Colonic mucosa (tissue), 4 donors: ENCODE measurements at regions not wholly inside any gene's neighbourhood (a gene's known extent, or its start where the extent isn't known, plus 50 kb on each side); places are given as distances from the start of the nearest gene placed in this dataset.

ENCODE experiments used
- DNase-seq: peaks from one replicate; pipeline ENCODE4 v3.0.0-alpha.2; 2020
- H3K27ac ChIP-seq: fragments of 200-600 bp; one replicate; pipeline ENCODE4 v1.8.0; 2021
- H3K27me3 ChIP-seq: fragments of 200-600 bp; one replicate; pipeline ENCODE4 v1.8.0; 2021
- H3K36me3 ChIP-seq: fragments of 200-600 bp; one replicate; pipeline ENCODE4 v1.8.0; 2021
- H3K4me1 ChIP-seq: fragments of 200-600 bp; one replicate; pipeline ENCODE4 v1.8.0; 2021; ENCODE audit warnings: mild to moderate bottlenecking
- H3K4me3 ChIP-seq: fragments of 200-600 bp; one replicate; pipeline ENCODE4 v1.8.0; 2021
- H3K9ac ChIP-seq, 2 donors: one replicate each; pipeline ENCODE4 v1.7.0; 2013; ENCODE audit warnings: control low read depth in 2 of 2, low read depth in 2 of 2, low read length in 2 of 2
- H3K9me3 ChIP-seq: fragments of 200-600 bp; one replicate; pipeline ENCODE4 v1.8.0; 2021
- CTCF ChIP-seq: fragments of 200-600 bp; IDR thresholded peaks from one replicate; pipeline ENCODE4 v1.8.0; 2022; ENCODE audit warnings: antibody characterized with exemption, mild to moderate bottlenecking
- intact Hi-C: fragments of 100-400 bp; cut with DNase I; formaldehyde crosslinking; loops from one replicate; pipeline ENCODE4 v1.14.1; 2022
- donor health status: healthy.
- donor health status: DM: no; HTN: no; CAD: no.
- donor health status: DM: no; HTN: no; CAD: no.

GRCh38 chr9:115379719-115380118, 261.8 kb upstream of the TNC start:
- intact Hi-C loops: no loop called here
- Histone ChIP-seq H3K27me3 (no peaks in the 10 kb centered on the region), H3K36me3 (no peaks in the 10 kb centered on the region), H3K9ac (no peak overlapping the region), H3K27ac (no peak overlapping the region), H3K9me3 (no peaks in the 10 kb centered on the region), H3K4me1 (no peaks in the 10 kb centered on the region), H3K4me3 (no peak overlapping the region)
- no peak for TF ChIP-seq CTCF
- DNase-seq: no peak

- Histone ChIP-seq H3K27me3 (no peaks in the 10 kb centered on the region), H3K9ac (no peak overlapping the region), H3K9me3 (no peaks in the 10 kb centered on the region), H3K36me3 (no peaks in the 10 kb centered on the region), H3K4me3 (no peak overlapping the region), H3K4me1 (no peaks in the 10 kb centered on the region), H3K27ac (no peak overlapping the region)
- no peak for DNase-seq
- intact Hi-C loops: no loop called here
- TF ChIP-seq CTCF: no peak
Measured at GRCh38 chr9:115382865-115383264, 264.9 kb upstream of the TNC start.

- no peak for TF ChIP-seq CTCF
- Histone ChIP-seq H3K27me3 (no peaks in the 10 kb centered on the region), H3K4me1 (no peaks in the 10 kb centered on the region), H3K4me3 (no peak overlapping the region), H3K9me3 (no peaks in the 10 kb centered on the region), H3K36me3 (no peaks in the 10 kb centered on the region), H3K27ac (no peak overlapping the region), H3K9ac (no peak overlapping the region)
- no peak for DNase-seq
- intact Hi-C loops: no loop called here
Measured at GRCh38 chr9:115385383-115386122, 267.6 kb upstream of the TNC start.

GRCh38 chr9:115386963-115387770, 269.2 kb upstream of the TNC start:
- DNase-seq: no peak
- H3K9ac ChIP-seq: no peak overlapping the region
- H3K4me1 ChIP-seq: no peaks in the 10 kb centered on the region
- H3K36me3 ChIP-seq: no peaks in the 10 kb centered on the region
- TF ChIP-seq CTCF: no peak
- H3K9me3 ChIP-seq: no peaks in the 10 kb centered on the region
- H3K4me3 ChIP-seq: no peak overlapping the region
- no peaks in the 10 kb centered on the region for H3K27me3 ChIP-seq
- intact Hi-C loops: no loop called here
- no peak overlapping the region for H3K27ac ChIP-seq

- TF ChIP-seq CTCF: no peak
- no peaks in the 10 kb centered on the region for H3K4me1 ChIP-seq
- no peak overlapping the region for H3K27ac ChIP-seq
Measured at GRCh38 chr9:115391168-115391825, 273.3 kb upstream of the TNC start.

More at GRCh38 chr9:115391168-115391825, 273.3 kb upstream of the TNC start:
- no peaks in the 10 kb centered on the region for H3K27me3 ChIP-seq
- intact Hi-C loops: no loop called here
- no peaks in the 10 kb centered on the region for H3K36me3 ChIP-seq
- no peak overlapping the region for H3K9ac ChIP-seq
- H3K4me3 ChIP-seq: no peak overlapping the region
- no peak for DNase-seq
- no peaks in the 10 kb centered on the region for H3K9me3 ChIP-seq
